Hindlimb muscle (tissue), 1 donor: ENCODE measurements at regions not wholly inside any gene's neighbourhood (a gene's known extent, or its start where the extent isn't known, plus 50 kb on each side); places are given as distances from the start of the nearest gene placed in this dataset.
"Not testable (repeated sequence)": the region's sequence is repeated elsewhere in the genome, so short reads cannot be mapped to it uniquely, and the experiment has no call there.

Experiments
- DNase-seq: peaks from one replicate; pipeline ENCODE4 v3.0.0-alpha.2; 2013

GRCh38 chr17:30584810-30585209, 107.6 kb downstream of the GOSR1 start:
- no peak for DNase-seq

DNA sequence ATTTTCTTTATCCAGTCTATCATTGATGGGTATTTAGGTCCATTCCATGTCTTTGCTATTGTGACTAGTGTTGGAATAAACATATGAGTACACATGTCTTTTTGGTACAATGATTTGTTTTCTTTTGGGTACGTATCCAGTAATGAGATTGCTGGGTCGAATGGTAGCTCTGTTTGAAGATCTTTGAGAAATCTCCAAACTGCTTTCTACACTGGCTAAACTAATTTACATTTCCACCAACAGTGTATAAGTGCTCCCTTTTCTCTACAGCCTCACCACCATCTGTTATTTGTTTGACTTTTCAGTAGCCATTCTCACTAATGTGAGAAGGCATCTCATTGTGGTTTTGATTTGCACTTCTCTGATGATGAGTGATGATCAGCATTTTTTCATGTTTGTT, 103.7 kb downstream of the GOSR1 start:
- no peak for DNase-seq

DNA sequence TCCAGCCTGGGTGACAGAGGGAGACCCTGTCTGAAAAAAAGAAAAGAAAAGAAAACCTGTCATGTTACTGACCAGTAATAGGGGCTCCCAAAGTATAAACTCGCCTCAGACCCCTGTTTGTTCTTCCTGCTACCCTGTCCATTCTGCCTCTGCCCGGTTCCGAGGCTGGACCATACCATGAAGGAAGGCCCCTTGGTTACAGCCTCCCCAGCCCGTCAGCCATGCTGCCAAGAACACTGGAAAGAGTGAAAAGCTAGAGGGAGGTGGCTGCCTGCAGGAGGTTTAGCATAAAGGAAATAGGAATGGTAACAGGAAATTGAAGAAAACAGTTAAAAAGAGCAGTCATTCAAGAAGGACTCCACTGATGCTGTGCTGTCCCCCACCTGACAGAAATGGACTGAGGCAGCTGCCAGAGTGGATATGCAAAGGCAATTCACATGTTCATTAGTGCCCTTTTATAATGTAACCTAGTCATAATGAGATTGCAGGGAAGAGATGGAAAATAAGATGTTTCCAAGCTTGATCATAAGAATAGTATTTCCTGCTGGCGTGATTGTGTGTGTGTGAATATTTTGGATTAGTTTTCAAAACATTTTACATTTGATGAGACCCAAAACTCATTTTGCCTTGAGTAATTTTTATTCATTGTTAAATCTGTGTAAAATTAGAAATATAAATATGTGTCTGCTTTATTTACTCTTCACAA, 102.6 kb downstream of the GOSR1 start:
- no peak for DNase-seq

- DNase-seq = not testable (repeated sequence)
These were observed 101.0 kb downstream of the GOSR1 start for GRCh38 chr17:30578015-30578717.
